Mesenchymal stem cell (in vitro differentiated cells and primary cell): ENCODE measurements at regions not wholly inside any gene's neighbourhood (a gene's known extent, or its start where the extent isn't known, plus 50 kb on each side); places are given as distances from the start of the nearest gene placed in this dataset.

ENCODE experiments used
- DNase-seq: peaks from one replicate; pipeline ENCODE4 v3.0.0-alpha.2; 2013
- H2AFZ ChIP-seq: one replicate; pipeline ENCODE4 v1.6.1; 2013; ENCODE audit warnings: low read depth, mild to moderate bottlenecking, control low read depth, inconsistent platforms, low read length, moderate library complexity
- H2AK5ac ChIP-seq: 2 replicates; pipeline ENCODE4 v1.6.1; 2013; ENCODE audit warnings: low read length, moderate library complexity, mild to moderate bottlenecking, inconsistent platforms; ENCODE audit not compliant: severe bottlenecking
- H2BK120ac ChIP-seq: one replicate; pipeline ENCODE4 v1.6.1; 2013; ENCODE audit warnings: low read depth, mild to moderate bottlenecking, inconsistent platforms, low read length, moderate library complexity
- H2BK12ac ChIP-seq, 2 experiments: one replicate each; pipeline ENCODE4 v1.6.1; 2013; ENCODE audit warnings: inconsistent platforms in 2 of 2, low read length in 2 of 2, mild to moderate bottlenecking in 2 of 2, moderate library complexity in 2 of 2, control low read depth in 1 of 2
- H2BK15ac ChIP-seq: one replicate; pipeline ENCODE4 v1.6.1; 2013; ENCODE audit warnings: mild to moderate bottlenecking, low read depth, inconsistent platforms; ENCODE audit not compliant: poor library complexity, severe bottlenecking
- H2BK5ac ChIP-seq: 2 replicates; pipeline ENCODE4 v1.6.1; 2013; ENCODE audit warnings: low read depth, mild to moderate bottlenecking, low read length, control low read depth, inconsistent platforms; ENCODE audit not compliant: poor library complexity, severe bottlenecking
- H3K14ac ChIP-seq, 2 experiments: one replicate each; pipeline ENCODE4 v1.6.1; 2013; ENCODE audit warnings: inconsistent platforms in 2 of 2, low read length in 2 of 2, control low read depth in 1 of 2, mild to moderate bottlenecking in 1 of 2, moderate library complexity in 1 of 2
- H3K18ac ChIP-seq, 2 experiments: one replicate each; pipeline ENCODE4 v1.6.1; 2013; ENCODE audit warnings: inconsistent platforms in 2 of 2, low read length in 2 of 2, control low read depth in 1 of 2, low read depth in 1 of 2, mild to moderate bottlenecking in 1 of 2
- H3K23ac ChIP-seq, 2 experiments: one replicate each; pipeline ENCODE4 v1.6.1; 2013; ENCODE audit warnings: inconsistent platforms in 2 of 2, low read length in 2 of 2, mild to moderate bottlenecking in 2 of 2, moderate library complexity in 2 of 2, control low read depth in 1 of 2
- H3K27ac ChIP-seq: 2 replicates; pipeline ENCODE4 v1.5.1; 2013; ENCODE audit warnings: mild to moderate bottlenecking, moderate library complexity, low read length, control low read depth, inconsistent platforms; ENCODE audit not compliant: poor library complexity, severe bottlenecking
- H3K27me3 ChIP-seq, 2 experiments: 2 replicates each; pipeline versions ENCODE4 v1.6.1 to v1.7.0; 2013; ENCODE audit warnings: low read length in 2 of 2, mild to moderate bottlenecking in 2 of 2, moderate library complexity in 2 of 2, control low read depth in 1 of 2, inconsistent platforms in 1 of 2; ENCODE audit not compliant: control insufficient read depth in 1 of 2, insufficient read depth in 1 of 2
- H3K36me3 ChIP-seq, 2 experiments: 2 replicates each; pipeline versions ENCODE4 v1.6.1 to v1.7.0; 2013; ENCODE audit warnings: low read length in 2 of 2, control low read depth in 1 of 2, inconsistent platforms in 1 of 2, low read depth in 1 of 2, mild to moderate bottlenecking in 1 of 2; ENCODE audit not compliant: insufficient read depth in 2 of 2, control insufficient read depth in 1 of 2
- H3K4ac ChIP-seq, 2 experiments: one replicate each; pipeline ENCODE4 v1.6.1; 2013; ENCODE audit warnings: inconsistent platforms in 2 of 2, low read length in 2 of 2, mild to moderate bottlenecking in 2 of 2, moderate library complexity in 2 of 2, control low read depth in 1 of 2, low read depth in 1 of 2
- H3K4me1 ChIP-seq: 2 replicates; pipeline ENCODE4 v1.6.1; 2013; ENCODE audit warnings: low read depth, low read length, control low read depth; ENCODE audit not compliant: control insufficient read depth, insufficient read depth
- H3K4me2 ChIP-seq: 2 replicates; pipeline ENCODE4 v1.6.1; 2013; ENCODE audit warnings: low read length, mild to moderate bottlenecking, inconsistent platforms; ENCODE audit not compliant: poor library complexity, severe bottlenecking
- H3K4me3 ChIP-seq, 2 experiments: 2 replicates each; pipeline versions ENCODE4 v1.5.1 to v1.7.0; 2013; ENCODE audit warnings: low read length in 2 of 2, mild to moderate bottlenecking in 2 of 2, control low read depth in 1 of 2, low read depth in 1 of 2; ENCODE audit not compliant: insufficient read depth in 1 of 2
- H3K79me1 ChIP-seq: replicated peaks from 2 replicates; pipeline ENCODE4 v1.6.1; 2013; ENCODE audit warnings: mild to moderate bottlenecking, control low read depth, low read length, inconsistent platforms; ENCODE audit not compliant: poor library complexity, severe bottlenecking
- H3K9ac ChIP-seq: 2 replicates; pipeline ENCODE4 v1.7.0; 2013; ENCODE audit warnings: mild to moderate bottlenecking, low read length, moderate library complexity
- H3K9me3 ChIP-seq: 2 replicates; pipeline ENCODE4 v1.7.0; 2013; ENCODE audit warnings: mild to moderate bottlenecking, low read length; ENCODE audit not compliant: control insufficient read depth
- H4K8ac ChIP-seq: one replicate; pipeline ENCODE4 v1.6.1; 2013; ENCODE audit warnings: inconsistent platforms, mild to moderate bottlenecking, low read length, moderate library complexity
- H4K91ac ChIP-seq: one replicate; pipeline ENCODE4 v1.6.1; 2013; ENCODE audit warnings: mild to moderate bottlenecking, low read length, inconsistent platforms
- WGBS: methylation state at CpG from one replicate; pipeline ENCODE4 v1.1.7; 2013; ENCODE audit warnings: mixed read lengths; 5-methylcytosine and 5-hydroxymethylcytosine counted together

DNA sequence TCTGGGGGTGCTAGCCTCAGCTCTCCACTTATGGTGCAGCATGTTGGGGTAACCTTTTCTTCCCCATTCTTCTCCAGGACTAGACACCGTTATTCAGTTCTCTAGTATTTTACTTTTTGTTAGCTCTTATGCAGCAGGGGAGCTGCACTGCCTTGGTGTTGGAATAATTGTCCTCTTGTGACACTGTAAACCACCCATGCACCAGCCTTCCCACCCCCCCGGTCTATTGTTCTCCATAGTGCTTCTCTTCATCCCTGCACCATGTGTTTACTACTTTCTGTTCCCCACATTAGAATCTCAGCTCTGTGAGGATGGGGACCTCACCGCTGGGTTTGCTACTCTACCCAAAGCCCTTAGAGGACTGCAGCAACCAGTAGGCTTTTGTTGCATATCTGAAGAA, 230.7 kb downstream of the RPS24 start:
- 99% methylated on average over 3 of the region's 3 CpGs for WGBS
- no peak overlapping the region for H2AFZ ChIP-seq
- H3K27me3 ChIP-seq, result no peaks in the 10 kb centered on the region

DNA sequence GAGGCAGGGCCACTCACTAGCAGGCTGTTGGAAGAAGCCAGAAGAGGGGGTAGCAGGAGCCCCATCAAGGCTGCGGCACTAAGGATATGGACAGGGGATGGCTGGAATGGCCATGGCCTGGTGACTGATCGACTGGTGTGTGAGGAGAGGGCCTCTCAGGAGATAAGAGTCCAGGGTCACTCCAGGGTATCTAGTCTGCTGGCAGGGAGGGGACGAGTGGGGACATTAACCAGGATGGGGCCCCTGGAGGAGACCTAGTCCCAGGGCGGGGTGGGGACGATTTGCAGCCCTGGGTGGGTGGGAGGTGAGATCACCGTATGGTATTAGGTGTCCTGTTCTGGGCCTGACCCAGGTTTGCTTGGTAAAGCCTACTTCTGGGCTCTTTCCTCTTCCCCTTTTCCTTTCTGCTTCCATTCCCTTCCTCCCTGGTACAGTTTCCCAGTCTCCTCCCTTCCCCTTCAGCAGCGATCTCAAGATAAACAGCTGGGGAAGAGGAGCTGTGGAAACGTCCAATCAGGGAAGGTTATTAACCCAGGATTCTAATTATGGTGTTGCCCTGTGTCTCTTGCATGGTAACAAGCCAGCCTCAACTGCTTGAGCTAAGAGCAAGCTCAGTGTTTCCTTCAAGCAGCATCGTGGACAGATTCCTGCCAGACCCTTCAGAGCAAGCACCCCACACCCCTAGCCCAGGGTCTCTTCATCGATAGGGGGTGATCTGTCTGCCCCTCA, 233.2 kb downstream of the RPS24 start:
- Histone ChIP-seq H2AK5ac (no peak overlapping the region), H3K27me3 (no peaks in the 10 kb centered on the region), H3K18ac (peak overlapping the region; percentile 52 to 75), H3K4me3 (peak overlapping the region in 1 of 2 experiments; percentile 11), H4K91ac (peak overlapping the region; percentile 76), H3K9ac (peak overlapping the region; percentile 52), H2BK12ac (peak overlapping the region; percentile 31 to 96), H3K79me1 (no peaks in the 10 kb centered on the region), H2BK120ac (peak overlapping the region; percentile 81), H4K8ac (peak overlapping the region; percentile 94), H2BK15ac (peak overlapping the region; percentile 83), H3K14ac (peak overlapping the region in 1 of 2 experiments; percentile 24), H3K27ac (no peak overlapping the region), H3K9me3 (peaks cover 1% of the 10 kb centered on the region), H3K4ac (peak overlapping the region; percentile 27 to 71), H3K4me2 (no peak overlapping the region), H3K36me3 (peaks cover 0 to 15% of the 10 kb centered on the region in 2 experiments), H3K4me1 (peaks cover 10% of the 10 kb centered on the region), H2BK5ac (no peak overlapping the region), H2AFZ (no peak overlapping the region), H3K23ac (no peak overlapping the region)
- WGBS, result 46% methylated on average over 8 of the region's 10 CpGs
- DNase-seq, result peak; percentile 90

More for the DNA sequence above, 230.7 kb downstream of the RPS24 start:
- peaks cover 13% of the 10 kb centered on the region for H3K4me1 ChIP-seq
- no peak overlapping the region for H3K23ac ChIP-seq
- no peak overlapping the region for H3K27ac ChIP-seq
- no peak overlapping the region for H4K8ac ChIP-seq
- DNase-seq, result no peak
- no peak overlapping the region for H2AK5ac ChIP-seq
- H3K4ac ChIP-seq, result no peak overlapping the region
- no peak overlapping the region for H4K91ac ChIP-seq
- H2BK120ac ChIP-seq, result no peak overlapping the region
- H3K36me3 ChIP-seq, result peaks cover 0 to 4% of the 10 kb centered on the region in 2 experiments
- H3K4me2 ChIP-seq, result no peak overlapping the region
- H3K4me3 ChIP-seq, result no peak overlapping the region
- H3K14ac ChIP-seq, result no peak overlapping the region
- no peaks in the 10 kb centered on the region for H3K9me3 ChIP-seq
- H2BK12ac ChIP-seq, result no peak overlapping the region
- H3K9ac ChIP-seq, result peak overlapping the region; percentile 74
- H3K79me1 ChIP-seq, result no peaks in the 10 kb centered on the region
- H2BK5ac ChIP-seq, result no peak overlapping the region
- H3K18ac ChIP-seq, result no peak overlapping the region
- no peak overlapping the region for H2BK15ac ChIP-seq

DNA sequence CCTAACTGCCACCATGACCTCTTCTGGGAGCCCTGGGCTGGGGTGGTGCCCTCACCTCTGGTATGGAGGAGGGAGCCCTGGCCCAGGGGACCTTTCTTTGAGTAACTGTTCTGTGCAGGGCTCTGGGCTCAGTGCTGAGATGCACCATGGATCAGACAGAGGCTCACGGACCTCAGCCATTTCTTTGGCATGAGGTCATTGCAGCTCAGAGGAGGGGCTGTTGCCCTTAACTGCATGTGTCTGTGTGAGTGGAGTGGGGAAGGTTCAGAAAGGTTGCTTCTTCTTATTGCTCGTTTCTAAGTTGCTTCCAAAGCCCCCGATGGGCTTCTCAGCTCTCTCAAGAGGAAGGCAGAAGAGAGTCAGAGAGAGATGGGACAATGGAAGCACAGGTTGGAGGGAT, 233.9 kb downstream of the RPS24 start:
- Histone ChIP-seq H3K79me1 (no peaks in the 10 kb centered on the region), H3K9ac (peak overlapping the region; percentile 52), H2BK120ac (peak overlapping the region; percentile 81), H3K4me3 (peak overlapping the region in 1 of 2 experiments; percentile 11), H2BK12ac (peak overlapping the region; percentile 45 to 80), H3K23ac (no peak overlapping the region), H3K4me2 (no peak overlapping the region), H2AK5ac (peak overlapping the region; percentile 24), H3K14ac (peak overlapping the region in 1 of 2 experiments; percentile 24), H3K27me3 (no peaks in the 10 kb centered on the region), H2BK5ac (no peak overlapping the region), H4K8ac (peak overlapping the region; percentile 73), H3K36me3 (peaks cover 0 to 22% of the 10 kb centered on the region in 2 experiments), H3K18ac (peak overlapping the region; percentile 52 to 75), H2AFZ (no peak overlapping the region), H4K91ac (peak overlapping the region; percentile 76), H3K27ac (peak overlapping the region; percentile 21), H3K4ac (peak overlapping the region; percentile 16 to 71), H3K4me1 (peaks cover 10% of the 10 kb centered on the region), H3K9me3 (peaks cover 8% of the 10 kb centered on the region), H2BK15ac (no peak overlapping the region)
- DNase-seq, result peak; percentile 75
- 45% methylated on average over 3 of the region's 3 CpGs for WGBS

DNA sequence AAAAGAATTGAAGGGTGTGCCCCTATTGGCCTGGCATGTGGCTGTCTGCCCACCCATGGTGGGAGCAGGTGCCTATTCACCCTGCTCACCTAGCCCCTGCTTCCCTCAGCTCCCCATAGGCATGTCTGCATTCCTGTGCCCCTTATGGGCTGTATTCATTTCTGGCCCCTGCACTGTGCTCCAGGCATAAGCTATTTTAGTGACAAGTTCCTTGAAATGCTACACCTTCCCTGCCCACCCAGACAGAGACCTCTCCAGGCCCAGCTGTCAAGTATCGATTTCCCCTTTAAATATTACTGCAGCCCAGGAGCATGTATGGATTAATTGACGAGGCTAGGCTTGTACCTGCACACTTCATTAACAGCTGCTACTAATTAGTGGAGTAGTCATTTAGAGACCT, 235.4 kb downstream of the RPS24 start:
- DNase-seq, result no peak
- no peak overlapping the region for H3K14ac ChIP-seq
- no peak overlapping the region for H4K8ac ChIP-seq
- H3K27ac ChIP-seq, result no peak overlapping the region
- no peak overlapping the region for H3K9ac ChIP-seq
- no peak overlapping the region for H3K4me3 ChIP-seq
- no peak overlapping the region for H2BK12ac ChIP-seq
- H2AFZ ChIP-seq, result no peak overlapping the region
- H3K18ac ChIP-seq, result no peak overlapping the region
- no peak overlapping the region for H4K91ac ChIP-seq
- peaks cover 9% of the 10 kb centered on the region for H3K4me1 ChIP-seq
- peak overlapping the region; percentile 68 for H2BK15ac ChIP-seq
- no peak overlapping the region for H3K4me2 ChIP-seq
- no peak overlapping the region for H3K4ac ChIP-seq
- no peaks in the 10 kb centered on the region for H3K79me1 ChIP-seq
- H3K36me3 ChIP-seq, result peaks cover 0 to 31% of the 10 kb centered on the region in 2 experiments
- H2BK120ac ChIP-seq, result no peak overlapping the region
- no peaks in the 10 kb centered on the region for H3K27me3 ChIP-seq
- H2BK5ac ChIP-seq, result no peak overlapping the region
- 100% methylated on average over 1 of the region's 2 CpGs for WGBS
- H3K23ac ChIP-seq, result no peak overlapping the region
- H2AK5ac ChIP-seq, result no peak overlapping the region
- peaks cover 11% of the 10 kb centered on the region for H3K9me3 ChIP-seq
